GM13977 (cell line): ENCODE measurements at regions not wholly inside any gene's neighbourhood (a gene's known extent, or its start where the extent isn't known, plus 50 kb on each side); places are given as distances from the start of the nearest gene placed in this dataset.

Experiments
- DNase-seq: peaks from one replicate; pipeline ENCODE4 v3.0.0; 2012; ENCODE audit warnings: low spot score
- CTCF ChIP-seq: IDR thresholded peaks from 2 replicates; pipeline ENCODE4 v1.5.1; 2012; ENCODE audit warnings: mild to moderate bottlenecking, control low read depth; ENCODE audit not compliant: insufficient read depth; ENCODE audit errors: extremely low read depth, missing control alignments
- in situ Hi-C: fragments of 300-500 bp; cut with MboI; formaldehyde crosslinking; loops from one replicate; pipeline ENCODE4 v1.12.0; 2022; ENCODE audit warnings: low sequenced_read_pairs, low pct_unique_long_range_greater_than_20kb, mixed read lengths, inconsistent platforms; ENCODE audit not compliant: unreplicated experiment

DNA sequence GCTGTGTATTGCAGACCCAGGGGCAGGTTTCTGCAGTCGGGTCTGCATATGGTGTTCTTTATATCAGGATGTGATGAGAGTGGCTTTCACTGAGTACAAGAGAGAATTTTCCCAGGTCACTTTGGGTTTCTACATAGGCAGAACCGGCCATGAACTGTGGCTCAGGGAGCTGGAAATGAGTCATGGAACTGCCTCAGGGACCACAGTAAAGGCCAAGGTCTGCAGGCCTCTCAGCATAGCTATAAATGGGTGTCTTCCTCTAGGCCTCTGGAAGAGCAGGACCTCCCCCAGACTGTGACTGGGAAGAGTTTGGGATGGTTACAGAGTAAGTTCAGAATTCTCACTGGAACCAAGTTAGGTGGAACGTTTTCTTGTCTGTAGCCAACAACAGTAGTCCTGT is 51.8 kb upstream of the ZNF681 start:
- TF ChIP-seq CTCF, result no peak
- in situ Hi-C loops, result no loop called here
- no peak for DNase-seq
